UCSD-AML1 (cell line): ENCODE measurements at regions not wholly inside any gene's neighbourhood (a gene's known extent, or its start where the extent isn't known, plus 50 kb on each side); places are given as distances from the start of the nearest gene placed in this dataset.

Source experiments
- DNase-seq: peaks from one replicate; lab custom pipeline; 2025; ENCODE audit not compliant: unreplicated experiment; lab: John Stamatoyannopoulos, UW

GRCh38 chr3:168534761-168535160, 439.0 kb upstream of the GOLIM4 start:
- DNase-seq: no peak

- DNase-seq: no peak
Observed at GRCh38 chr3:168533600-168533999, 437.9 kb upstream of the GOLIM4 start.

GRCh38 chr3:168532135-168532534, 436.4 kb upstream of the GOLIM4 start:
- no peak for DNase-seq

DNA sequence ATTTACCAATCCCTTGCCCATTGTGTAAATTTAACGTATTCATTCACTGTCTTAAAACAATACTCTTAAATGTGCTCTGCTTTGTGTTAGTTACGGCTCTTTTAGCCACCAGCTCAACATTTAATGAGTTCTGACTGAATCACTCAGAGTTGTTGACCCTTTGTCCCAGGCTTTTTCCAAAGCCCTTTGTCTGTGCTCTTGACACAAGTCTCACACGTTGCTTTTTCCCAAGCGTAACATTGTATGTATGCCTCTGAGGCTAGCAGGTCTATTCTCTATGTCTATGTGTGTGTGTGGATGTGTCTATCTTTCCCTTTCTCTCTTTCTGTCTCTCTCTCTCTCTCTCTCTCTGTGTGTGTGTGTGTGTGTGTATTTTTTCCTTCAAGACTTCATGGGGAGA, 435.4 kb upstream of the GOLIM4 start:
- DNase-seq: no peak

DNA sequence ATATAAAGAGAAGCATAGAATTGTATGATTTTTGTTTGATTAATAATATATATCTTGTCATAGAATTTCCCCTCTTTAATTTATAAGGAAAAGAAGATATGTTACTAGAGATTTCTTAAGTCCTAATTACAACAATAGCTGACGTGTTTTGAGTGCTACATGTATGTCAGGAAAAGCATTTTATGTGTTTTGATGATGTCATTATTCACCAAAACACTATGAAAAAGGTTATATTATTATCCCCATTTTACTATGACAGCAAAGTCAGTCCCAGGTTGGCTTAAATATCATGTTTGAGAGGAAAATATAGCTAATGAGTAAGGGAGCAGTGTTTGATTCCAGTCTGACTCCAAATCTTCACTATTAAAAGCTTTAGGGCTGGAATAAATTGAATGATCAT, 428.4 kb upstream of the GOLIM4 start:
- no peak for DNase-seq

DNA sequence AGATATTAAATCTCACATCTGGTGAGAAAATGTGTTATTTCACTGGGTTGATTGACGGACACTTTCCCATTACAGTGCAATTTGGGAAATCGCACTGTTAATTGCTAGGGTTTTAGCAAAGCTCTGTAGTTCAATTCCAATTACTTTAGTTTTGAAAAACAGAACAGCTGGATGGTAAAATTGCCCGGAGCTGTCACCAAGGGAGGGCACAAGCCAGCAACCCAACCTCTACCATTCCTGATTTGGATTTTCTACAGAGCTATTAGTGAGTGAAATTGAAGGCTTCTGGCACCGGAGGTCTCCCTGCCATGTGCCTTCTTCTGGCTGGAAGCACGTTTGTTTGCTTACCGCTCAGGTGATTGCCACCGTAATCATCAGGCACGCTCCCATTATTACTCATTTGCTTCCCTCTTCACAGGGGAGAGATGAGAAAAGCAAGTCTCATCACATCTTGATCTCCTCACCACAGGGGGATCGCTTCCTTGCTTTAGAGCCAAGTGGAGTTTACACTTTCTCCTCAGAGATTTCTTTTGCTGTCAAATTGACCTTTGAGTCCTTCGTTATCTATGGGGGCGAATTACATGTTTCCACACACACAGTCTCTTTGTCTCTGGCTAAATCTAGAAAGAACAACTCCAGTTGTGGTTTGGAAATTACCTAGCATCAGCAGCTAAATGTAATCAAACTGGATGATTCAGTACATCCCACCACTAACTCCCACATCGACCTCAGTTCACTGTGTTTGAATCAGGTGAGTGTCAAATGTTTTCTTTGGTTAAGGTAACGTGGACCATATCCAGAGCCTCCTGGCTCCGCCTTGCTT, 421.7 kb upstream of the GOLIM4 start:
- DNase-seq: no peak

DNA sequence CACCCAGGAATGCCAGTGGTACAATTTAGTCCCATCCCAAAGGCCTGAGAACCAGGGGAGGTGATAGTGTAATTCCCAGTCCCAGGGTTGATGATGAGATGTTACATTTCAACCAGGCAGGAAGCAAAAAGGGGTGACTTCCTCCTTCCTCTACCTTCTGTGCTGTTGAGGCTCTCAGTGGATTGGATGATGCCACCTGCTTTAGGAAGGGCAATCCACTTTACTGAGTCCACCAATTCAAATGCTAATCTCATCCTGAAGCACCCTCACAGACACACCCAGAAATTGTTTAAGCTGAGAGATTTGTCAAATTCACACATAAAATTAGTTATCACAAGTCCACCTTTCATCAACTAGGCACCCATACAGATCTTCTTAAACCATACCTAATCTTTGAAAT, 418.5 kb upstream of the GOLIM4 start:
- no peak for DNase-seq

DNA sequence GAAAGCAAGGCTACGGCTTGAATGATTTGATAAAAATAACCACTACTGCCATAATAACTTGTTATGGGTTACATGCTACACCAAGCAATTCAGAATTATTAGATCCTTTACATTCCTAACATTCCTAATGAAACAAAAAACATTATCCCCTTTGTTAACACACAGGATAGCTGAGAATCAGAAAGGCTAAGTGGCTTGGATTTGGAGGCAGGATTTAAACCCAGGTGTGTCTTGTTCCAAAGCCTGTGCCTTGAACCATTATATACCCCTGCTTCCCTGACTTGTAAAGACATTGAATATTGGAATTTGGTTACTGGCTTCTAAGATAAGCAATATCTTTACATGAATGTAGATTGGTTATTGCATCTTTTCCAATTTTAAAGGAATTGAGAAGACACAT, 417.1 kb upstream of the GOLIM4 start:
- no peak for DNase-seq

DNA sequence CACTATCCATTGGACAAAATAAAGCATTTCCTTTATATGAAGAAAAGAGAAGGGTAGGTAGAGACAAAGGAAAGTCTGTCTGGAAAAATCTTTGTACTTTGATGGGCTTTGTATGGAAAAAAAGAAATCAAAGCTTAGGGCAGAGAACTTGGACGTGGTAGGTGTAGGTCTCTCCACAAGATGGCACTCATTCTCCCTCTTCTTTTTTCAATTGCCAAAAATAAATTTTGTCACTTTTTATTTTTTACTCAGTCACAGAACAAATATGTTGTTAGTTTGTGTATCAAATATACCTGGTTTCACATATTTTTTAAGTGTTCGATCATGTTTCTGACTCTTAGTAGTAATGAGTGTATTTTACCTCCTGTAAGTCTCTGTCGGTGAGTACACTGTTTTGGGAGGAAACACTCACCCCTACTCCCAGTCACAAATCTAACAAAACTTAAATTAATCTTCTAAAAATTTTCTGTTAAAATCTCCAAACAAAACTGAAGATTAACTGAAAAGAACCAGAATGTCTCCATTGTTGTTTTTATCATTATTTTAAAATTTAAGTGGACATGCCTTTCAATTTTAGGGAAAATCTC, 415.8 kb upstream of the GOLIM4 start:
- DNase-seq: no peak

DNA sequence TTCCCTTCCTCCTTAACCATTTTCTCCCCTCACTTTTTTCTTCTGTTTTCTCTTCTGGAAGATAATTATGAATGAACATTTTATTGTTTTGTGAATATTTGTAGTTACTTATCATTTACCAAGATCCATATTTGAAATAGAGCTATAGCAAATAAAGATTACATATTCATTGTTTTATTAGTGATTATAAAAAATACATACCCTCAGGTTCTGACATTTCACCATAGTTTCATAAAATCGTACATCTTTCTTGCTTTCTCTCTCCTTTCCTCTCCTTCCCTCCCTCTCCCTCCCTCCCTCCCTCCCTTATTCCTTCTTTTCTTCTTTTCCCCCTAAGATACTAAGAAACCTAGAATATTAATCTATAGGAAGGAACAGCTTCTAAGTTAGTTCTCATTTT, 410.9 kb upstream of the GOLIM4 start:
- no peak for DNase-seq

- no peak for DNase-seq
Observed at GRCh38 chr3:168501570-168501969, 405.8 kb upstream of the GOLIM4 start.

DNA sequence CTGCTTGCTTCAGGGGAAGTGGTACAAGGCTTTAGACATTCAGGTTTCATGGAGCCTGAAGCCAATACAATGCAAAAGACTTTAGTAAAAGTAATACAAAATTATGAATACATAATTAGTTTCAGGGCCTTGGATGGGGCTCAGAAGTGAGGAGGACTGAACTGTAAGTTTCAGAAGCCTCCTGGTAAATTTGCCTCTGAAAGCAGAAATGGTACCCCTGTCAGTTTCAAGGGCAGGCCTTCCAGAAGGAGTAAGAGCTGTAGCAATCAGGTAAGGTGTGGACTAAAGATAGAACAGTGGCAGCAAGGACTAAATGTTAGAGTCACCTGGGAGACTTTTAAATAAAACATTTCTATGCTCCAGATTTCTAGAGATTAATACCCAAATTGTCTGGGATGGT, 402.5 kb upstream of the GOLIM4 start:
- no peak for DNase-seq

GRCh38 chr3:168497741-168498140, 402.0 kb upstream of the GOLIM4 start:
- no peak for DNase-seq

- DNase-seq: no peak
Observed at GRCh38 chr3:168497183-168497582, 401.5 kb upstream of the GOLIM4 start.

GRCh38 chr3:168495932-168496331, 400.2 kb upstream of the GOLIM4 start:
- DNase-seq: no peak

- no peak for DNase-seq
Observed at GRCh38 chr3:168495270-168495669, 399.5 kb upstream of the GOLIM4 start.

GRCh38 chr3:168493412-168494205, 397.9 kb upstream of the GOLIM4 start:
- no peak for DNase-seq

- no peak for DNase-seq
Observed at GRCh38 chr3:168490981-168491380, 395.3 kb upstream of the GOLIM4 start.

DNA sequence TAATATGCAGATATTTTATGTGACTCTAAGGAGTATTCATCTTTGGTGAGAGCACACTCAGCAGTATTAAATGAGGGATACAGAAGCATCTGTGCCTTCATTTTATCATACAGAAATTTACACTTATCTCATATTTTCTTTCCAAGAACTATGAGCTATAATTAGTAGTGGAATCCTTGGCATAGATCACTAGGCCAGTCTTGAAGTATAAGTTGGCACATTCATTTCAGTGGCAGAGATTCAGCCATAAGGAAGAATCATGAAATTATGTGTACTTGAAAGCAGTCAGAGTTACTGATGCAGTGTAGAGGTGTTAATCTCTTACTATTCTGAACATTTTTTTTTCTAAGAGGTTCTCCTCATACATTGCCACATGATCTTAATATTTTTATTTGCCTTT, 393.6 kb upstream of the GOLIM4 start:
- DNase-seq: no peak

DNA sequence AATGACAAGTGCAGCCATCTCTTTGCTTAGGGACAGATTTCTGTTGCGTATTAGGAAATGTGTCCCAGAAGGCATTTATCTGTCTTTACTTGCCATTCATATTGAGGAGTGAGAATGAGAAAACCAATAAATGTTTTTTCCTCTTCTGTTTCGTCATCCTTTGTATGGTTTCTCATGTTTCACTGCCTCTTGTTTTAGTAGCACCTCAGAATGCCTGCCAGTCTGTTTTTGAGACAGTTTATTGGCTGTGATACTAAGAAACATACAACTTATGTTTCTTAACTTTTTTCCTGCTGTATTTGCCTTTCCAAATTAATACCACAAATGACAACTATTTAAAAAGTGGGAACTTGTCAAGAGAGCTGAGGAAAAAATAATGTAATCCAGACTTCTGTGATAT, 390.2 kb upstream of the GOLIM4 start:
- no peak for DNase-seq

GRCh38 chr3:168476360-168476980, 380.7 kb upstream of the GOLIM4 start:
- no peak for DNase-seq

DNA sequence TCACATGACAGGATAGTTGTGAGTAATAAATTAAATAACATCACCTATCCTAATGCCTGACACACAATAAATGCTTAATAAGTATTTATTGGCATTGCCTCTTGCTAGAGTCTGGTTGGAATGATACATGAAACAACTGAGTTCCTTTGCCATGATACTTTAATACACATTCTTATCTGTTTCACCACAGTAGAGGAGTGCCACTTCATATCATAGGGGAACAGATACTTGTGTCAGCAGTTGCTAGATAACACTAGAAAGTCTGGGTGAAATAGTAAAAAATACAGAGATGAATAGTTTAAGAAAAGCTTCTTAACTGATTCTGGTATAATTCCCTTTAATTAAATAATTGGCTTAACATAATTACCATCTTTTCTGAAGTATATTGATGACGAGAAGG, 380.0 kb upstream of the GOLIM4 start:
- DNase-seq: no peak
